Sigmoid colon (tissue), 4 donors: ENCODE measurements at regions not wholly inside any gene's neighbourhood (a gene's known extent, or its start where the extent isn't known, plus 50 kb on each side); places are given as distances from the start of the nearest gene placed in this dataset.

Experiments used
- EP300 ChIP-seq, 4 donors: sonication (generic); formaldehyde crosslinking; IDR thresholded peaks; one replicate each; pipeline ENCODE4 v1.6.1; 2017; ENCODE audit warnings: antibody characterized with exemption in 4 of 4
- POLR2A ChIP-seq, 2 donors: fragments of 450-650 bp; IDR thresholded peaks; one replicate each; pipeline ENCODE4 v1.6.1; 2016; ENCODE audit warnings: antibody characterized with exemption in 2 of 2, mild to moderate bottlenecking in 2 of 2, moderate library complexity in 2 of 2
- POLR2AphosphoS5 ChIP-seq, 4 donors: sonication (generic); formaldehyde crosslinking; IDR thresholded peaks; one replicate each; pipeline ENCODE4 v1.6.1; 2017; ENCODE audit warnings: antibody characterized with exemption in 4 of 4
- TF ChIP-seq, protein P1 (sequence below), 4 experiments: fragments of 450-650 bp in 3 of 4; fragments of 200-600 bp in 1 of 4; IDR thresholded peaks; one replicate each; pipeline ENCODE4 v1.5.1; 2016 to 2019; ENCODE audit warnings: antibody characterized with exemption in 4 of 4, mild to moderate bottlenecking in 3 of 4, moderate library complexity in 2 of 4

DNA sequence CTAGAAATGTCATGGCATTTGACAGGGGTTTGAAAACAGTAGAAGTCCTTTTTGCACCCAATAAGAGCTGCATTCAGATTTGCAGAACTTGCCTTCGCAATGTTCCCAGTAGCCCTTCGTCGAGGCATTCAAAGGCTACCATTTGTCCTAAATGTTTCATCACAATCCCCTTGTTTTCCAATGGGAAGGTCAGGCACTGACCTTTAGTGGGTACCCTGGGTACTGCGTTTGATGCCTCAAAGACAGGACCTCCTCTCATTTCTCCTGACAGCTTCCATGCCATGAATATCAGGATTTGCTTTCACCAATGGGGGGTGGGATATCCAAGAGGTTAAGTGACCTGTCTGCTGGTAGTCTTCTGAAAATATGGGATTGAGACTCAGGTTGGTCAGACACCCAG, 1063.1 kb downstream of the BCL11B start:
- no peak for TF ChIP-seq POLR2AphosphoS5 (IDR thresholded peaks at IDR 0.05)
- TF ChIP-seq, protein P1, sequence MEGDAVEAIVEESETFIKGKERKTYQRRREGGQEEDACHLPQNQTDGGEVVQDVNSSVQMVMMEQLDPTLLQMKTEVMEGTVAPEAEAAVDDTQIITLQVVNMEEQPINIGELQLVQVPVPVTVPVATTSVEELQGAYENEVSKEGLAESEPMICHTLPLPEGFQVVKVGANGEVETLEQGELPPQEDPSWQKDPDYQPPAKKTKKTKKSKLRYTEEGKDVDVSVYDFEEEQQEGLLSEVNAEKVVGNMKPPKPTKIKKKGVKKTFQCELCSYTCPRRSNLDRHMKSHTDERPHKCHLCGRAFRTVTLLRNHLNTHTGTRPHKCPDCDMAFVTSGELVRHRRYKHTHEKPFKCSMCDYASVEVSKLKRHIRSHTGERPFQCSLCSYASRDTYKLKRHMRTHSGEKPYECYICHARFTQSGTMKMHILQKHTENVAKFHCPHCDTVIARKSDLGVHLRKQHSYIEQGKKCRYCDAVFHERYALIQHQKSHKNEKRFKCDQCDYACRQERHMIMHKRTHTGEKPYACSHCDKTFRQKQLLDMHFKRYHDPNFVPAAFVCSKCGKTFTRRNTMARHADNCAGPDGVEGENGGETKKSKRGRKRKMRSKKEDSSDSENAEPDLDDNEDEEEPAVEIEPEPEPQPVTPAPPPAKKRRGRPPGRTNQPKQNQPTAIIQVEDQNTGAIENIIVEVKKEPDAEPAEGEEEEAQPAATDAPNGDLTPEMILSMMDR (IDR thresholded peaks at IDR 0.05), result no peak
- no peak for TF ChIP-seq POLR2A (IDR thresholded peaks at IDR 0.05)
- TF ChIP-seq EP300 (IDR thresholded peaks at IDR 0.05), result no peak
